ENCODE measurements at regions not wholly inside any gene's neighbourhood (a gene's known extent, or its start where the extent isn't known, plus 50 kb on each side); places are given as distances from the start of the nearest gene placed in this dataset.

DNA sequence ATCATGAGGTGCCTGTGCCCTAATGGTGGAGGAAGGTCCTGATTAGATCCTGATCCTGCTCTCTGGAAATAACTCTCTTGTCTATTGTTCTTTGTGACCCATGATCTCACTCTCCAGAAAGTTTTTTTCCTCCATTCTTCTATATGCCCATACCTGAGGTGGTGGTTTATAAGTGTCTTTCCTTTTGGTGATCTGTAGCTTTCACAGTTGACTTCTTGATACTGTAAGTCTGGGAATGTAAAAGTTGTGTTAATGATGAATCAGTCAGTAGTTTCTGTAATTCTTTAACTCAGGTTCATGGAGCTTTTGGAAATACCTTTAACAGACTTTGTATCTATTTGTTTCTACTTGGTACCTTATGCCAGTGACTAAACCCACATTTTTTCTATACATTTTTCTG, 444.0 kb upstream of the FLRT2 start:
- no peak for DNase-seq

DNA sequence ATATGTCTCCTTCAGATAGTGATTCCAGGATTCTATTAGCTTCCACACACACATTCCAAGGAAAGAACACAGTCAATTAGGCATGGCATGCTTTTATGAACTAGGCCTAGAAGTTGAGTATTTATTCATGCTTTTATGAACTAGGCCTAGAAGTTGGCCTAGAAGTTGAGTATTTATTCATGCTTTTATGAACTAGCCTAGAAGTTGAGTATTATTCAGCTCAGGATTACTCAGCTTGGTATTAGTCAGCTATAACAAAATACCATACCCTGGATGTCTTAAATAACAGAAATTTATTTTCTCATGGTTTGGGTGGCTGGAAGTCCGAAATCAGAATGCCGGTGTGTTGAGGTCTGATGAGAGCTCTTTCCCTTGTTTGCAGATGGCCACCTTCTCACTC, 442.7 kb upstream of the FLRT2 start:
- no peak for DNase-seq

DNA sequence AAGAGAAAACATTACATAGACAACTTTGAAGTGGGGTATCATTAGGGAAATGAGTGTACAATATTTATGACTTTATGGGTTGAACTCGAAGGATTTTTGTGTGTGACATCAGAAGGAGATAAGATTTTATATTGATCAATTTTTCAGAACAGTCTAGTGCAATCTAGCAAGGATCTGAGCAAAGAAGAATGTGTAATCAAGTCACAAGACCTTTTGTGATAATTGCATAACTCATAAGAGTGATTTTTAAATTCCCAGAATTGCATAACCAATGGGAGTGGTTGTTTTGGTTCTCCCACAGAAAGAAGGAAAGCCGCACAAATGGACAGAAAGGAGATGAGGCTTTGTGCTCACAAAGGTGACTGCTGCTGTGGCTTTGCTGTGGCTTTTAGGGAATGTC, 441.8 kb upstream of the FLRT2 start:
- DNase-seq = no peak

DNA sequence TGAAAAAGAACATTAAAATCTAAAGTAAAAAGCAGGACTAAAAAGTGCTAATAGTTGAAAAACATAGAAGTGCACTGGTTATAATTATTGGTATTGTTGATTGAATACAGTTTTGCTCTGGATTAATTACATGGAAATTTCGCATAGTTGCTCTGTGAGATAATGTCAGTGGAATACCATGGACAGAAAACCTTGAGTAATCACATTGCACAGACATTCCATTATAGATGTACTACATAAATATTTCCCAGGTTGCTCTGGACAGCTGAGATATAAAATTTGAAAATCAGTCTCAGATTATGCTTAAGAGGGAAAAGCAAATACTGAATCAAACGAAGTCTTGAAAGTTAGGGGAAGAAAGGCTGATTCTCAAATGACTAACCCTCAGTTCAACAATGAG, 439.3 kb upstream of the FLRT2 start:
- DNase-seq = no peak

DNA sequence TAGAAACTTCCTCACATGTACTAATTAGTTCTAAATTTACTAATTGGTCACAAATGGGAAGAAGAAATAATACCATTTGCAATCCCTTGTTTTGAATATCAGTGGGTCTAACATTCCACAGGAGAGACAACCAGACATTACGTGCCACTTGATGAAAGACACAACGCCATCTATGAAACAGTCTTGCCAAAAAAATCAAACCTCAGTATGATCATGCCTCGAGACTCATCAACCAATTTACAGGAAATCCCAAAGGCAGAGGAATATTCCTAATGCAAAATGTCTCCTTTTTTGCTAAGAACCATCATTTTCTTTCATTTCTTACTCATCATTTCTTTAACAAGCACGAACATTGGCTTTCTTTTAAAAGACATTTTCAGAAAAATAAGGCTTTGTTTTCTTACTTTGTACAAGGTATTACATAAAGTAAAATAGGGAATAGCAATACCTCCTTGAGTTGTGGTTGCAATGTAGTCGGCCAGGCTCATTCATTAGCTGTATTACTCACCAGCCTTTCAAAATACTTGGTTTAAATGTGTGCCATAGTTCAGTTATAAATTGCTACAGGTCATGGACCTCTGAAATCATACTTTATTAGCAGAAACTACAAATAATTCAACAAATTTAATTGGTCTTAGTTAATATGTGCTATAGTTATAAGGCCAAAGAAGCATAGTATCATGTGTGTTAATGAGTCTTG, 436.2 kb upstream of the FLRT2 start:
- DNase-seq = no peak

DNA sequence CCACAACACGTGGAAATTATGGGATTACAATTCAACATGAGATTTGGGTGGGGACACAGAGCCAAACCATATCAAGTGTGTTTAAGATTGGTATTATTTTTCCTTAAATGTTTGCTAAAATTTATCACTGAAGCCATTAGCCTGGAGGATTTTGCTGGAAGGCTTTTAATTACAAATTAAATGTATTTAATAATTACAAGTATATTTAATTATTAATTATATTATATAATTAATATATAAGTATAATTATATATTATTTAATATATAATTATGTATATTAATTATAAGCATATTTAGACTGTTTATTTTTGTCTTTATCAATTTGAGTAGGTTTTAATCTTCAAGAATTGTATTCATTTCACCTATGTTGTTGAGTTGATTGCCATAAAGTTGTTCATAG, 427.4 kb upstream of the FLRT2 start:
- DNase-seq = no peak

DNA sequence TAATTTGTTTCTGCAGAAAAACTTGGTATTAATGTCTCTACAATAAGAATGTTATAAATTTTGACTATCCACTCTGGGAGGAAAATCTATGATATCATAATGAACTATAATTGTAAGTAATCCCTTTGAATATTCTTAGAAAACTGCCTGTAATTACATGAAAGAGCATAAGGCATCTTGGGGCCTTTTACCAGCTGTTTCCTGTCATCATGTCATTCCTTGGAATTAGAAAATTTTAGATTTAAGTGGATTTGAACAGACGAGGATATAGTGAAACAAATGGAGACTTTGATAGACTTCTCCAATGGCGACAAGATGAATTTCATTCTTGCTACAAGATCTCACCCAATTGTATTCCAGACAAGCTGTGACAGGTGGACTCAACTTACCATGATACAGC, 423.4 kb upstream of the FLRT2 start:
- DNase-seq = no peak

DNA sequence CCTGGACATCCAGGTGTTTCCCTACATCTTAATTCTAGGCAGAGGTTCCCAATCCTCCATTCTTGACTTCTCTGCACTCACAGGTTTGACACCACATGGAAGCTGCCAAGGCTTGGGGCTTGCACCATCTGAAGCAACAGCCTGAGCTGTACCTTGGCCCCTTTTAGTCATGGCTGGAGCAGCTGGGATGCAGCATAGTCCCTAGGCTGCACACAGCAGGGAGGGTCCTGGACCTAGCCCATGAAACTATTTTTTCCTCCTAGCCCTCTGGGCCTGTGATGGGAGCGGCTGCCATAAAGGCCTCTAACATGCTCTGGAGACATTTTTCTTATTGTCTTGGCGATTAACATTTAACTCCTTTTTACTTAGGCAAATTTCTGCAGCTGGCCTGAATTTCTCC, 417.2 kb upstream of the FLRT2 start:
- no peak for DNase-seq

DNA sequence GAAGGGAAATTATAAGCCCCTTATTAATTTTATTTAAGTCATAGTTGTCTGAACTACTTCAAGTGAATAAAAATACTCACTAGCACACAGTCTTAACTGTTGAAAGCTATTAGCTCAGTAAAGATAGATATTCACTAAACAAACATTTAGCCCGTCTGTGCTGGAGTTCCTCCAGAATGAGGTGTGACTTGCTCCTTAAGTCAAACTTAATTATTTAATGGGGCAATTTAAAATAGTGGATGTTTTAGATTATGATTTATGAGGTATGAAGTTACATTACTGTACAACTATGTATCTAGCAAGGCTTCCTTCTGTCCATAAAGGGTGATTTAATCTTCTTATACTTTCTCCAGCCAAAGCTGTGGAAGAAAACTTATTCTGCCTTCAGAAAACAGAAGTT, 414.0 kb upstream of the FLRT2 start:
- no peak for DNase-seq

DNA sequence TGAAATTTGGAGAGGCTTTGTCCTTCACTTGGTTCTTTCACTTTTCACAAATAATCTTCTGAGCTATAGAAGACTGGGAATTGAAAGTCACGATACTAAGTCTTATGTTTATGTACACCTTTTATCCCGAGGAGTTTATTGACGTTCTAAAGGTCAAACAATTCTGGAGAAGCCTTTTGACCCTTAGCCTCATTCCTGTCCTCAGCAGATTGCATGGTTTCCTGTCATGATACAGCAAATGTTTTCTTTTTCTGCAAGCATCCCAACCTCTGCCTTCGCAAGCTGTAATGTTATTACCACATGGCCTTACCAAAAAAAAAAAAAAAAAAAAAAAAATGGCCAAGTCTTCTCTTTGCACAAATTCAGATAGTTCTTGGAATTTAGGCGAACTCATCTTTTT, 411.7 kb upstream of the FLRT2 start:
- DNase-seq = no peak

DNA sequence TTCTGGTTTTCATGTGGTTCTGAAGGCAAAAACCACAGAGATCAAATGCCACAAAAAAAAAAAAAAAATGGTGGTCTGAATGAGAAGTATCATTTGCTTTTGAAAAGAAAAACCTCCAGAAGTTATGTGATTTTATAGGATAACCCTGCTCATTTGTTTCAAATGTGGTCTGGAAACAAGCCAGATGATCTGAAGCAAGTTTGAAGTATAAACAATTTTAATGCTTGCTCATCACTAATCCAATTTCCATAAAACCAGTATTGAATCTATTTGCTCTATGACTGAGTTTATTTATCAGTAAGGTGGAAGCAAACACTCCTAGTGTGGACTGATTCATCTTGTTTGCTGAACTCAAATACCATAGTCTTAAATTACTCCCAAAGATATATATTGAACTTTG, 407.3 kb upstream of the FLRT2 start:
- no peak for DNase-seq

DNA sequence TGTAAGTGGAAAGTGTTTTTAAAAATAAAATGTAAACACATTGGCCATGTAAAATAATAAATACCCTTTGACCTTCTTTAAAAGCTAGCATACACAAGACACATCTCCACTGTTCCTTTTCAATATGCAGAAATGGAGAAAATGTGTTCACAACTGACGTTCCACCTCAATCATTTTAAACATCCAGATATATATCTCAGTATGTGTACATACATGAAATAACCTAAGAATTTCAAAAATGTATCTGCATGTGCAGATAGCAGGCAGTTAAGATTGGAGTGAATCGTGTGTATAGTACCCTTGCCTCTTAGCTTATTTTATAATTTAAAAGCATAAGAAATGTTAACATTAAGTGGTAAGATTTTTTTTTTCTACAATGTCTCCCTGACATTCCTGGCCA, 406.2 kb upstream of the FLRT2 start:
- no peak for DNase-seq

DNA sequence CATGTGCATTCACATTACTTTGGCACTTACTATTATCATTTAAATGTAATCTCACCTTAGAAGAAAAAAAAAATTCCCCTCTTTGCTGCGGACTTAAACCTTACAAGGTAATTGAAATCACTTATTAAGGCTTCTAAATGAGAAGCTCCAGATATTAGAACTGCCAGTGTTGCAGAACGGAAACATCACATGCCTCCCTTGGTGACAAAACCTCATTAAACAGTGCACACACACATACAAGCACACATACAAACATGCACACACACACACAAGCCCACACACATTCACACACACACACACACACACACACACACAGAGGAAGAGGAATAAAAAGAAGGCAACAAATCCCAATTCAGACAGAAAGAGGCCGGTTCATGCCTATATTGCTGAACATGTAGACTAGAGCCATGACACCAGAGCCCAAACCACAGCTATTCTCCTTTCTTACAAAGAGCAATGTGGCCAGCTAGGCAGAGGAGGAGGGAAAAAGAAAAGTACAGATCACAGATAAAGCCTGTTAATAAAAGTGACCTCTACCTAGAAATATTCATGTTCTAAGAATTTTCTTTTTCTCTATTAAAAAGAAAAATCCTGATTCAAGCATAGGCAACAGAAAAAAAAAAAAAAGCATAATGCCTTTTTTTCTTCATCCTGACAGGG, 405.2 kb upstream of the FLRT2 start:
- DNase-seq = no peak

DNA sequence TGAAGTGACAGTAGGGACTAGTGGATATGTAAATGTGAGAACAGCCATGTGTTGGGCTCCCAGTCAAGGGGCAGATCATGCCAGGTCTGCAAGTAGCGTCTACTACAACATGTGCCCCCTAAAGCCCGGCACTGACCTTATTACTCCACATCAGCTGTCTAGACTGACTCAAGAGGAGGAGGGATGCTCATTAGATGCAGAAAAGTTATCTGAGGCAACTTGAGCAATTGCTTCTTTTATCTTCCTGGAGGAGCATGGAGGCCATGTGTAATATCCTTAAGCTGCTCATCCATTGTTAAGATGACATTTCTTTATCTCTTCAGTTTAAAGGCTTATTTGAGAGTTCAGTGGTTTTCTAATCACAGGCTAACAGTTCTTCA, 404.7 kb upstream of the FLRT2 start:
- DNase-seq = no peak

DNA sequence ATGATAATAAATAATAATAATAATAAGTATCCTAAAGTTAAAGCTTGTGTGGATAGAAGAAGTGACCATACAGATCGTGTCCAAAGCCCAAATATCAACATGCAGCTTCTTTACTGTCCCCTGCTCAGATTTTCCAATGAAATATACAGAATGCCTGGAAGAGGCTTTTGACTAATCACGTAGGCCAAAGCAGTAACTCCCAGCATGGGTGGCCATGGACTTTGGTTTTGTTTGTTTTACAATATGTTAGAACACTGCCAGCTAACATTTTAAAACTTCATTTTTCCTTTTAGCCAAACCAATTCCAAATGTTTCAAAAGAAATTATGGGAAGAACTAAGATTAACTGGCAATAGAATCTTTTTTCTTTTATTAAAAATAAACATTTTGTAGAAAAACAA, 400.0 kb upstream of the FLRT2 start:
- no peak for DNase-seq

DNA sequence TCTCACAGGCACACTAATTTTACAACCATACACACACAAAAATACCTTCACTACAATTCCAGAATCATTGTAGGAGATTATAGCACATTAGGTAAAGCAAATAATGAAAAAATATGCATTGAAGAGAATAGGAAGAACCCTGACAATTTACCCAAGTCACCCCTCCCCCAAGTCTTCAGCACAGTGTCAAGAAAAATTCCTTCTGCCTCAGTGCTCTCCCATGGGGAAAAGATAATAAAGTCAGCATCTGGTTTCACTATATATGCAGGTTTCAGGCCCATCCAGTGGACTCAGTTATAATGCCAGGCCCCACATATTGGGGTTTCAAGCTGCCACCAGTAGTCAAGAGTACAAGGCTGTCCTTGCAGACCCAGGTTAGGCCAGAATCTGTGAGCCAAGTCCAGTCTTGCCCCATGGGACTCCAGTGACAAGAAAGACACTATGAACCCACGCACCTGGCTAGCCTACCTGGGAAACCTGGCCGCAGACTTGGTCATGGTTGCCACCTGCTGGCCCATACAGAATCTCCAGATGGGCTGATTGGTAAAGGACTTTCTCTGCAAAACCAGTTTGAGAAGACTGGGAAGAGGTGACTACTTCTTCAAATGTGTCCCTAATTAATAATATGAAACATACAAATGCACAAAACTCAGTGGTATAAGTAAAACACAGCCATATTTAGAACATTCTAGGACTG, 398.6 kb upstream of the FLRT2 start:
- no peak for DNase-seq

DNA sequence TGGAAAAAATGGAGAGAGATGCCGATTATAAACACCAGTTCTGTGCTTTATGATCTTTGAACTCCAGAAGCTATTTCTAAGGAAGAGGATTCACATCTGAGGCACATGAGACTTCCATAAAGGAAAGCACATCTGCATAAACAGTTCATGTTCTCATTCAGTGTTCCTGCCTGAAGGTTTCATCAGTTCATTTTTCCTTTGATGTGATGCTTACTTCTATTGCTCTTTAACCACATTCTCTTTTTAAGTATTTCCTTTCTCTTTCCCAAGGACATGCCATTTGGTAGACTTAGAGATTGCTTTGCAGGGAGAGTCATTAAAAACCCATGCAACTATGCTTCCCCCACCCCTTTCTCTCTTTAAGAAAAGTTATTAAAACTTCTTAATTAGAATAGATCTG, 387.0 kb upstream of the FLRT2 start:
- no peak for DNase-seq

DNA sequence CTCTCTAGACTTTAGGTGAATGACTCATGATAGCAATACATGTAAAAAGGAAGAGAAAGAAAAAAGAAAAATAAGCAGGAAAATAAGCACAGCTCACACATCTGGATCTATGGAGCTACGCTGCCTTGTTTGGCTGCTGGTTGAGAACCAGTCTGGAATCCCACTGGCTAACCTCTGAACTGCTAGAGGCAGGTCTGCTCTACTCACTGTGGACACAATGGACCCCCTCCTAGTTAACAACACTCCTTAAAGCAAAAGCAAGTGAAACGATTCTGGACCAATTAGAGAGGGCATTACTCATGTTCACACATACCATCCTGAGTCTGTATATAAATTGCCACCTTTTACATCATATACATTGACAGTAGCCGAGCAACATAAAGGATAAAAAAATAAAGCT, 383.2 kb upstream of the FLRT2 start:
- DNase-seq = no peak

DNA sequence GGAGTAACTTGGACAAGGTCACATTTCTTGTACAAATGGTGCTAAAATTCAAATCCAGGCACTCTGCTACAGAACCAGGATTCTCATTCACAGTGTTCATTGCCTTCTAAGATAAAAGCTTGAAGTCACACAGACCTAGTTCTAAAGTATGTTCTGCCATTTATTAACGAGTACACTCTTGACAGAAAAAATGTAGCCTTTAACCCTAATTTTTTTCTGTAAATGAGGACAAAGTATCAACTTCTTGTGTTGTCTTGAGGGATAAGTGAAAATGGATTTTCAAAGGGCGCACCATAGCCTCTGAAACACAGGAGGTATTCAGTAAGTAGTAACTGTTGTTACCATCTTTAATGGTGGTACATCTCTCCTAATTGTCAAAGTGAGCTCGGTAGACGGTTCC, 379.8 kb upstream of the FLRT2 start:
- no peak for DNase-seq

DNA sequence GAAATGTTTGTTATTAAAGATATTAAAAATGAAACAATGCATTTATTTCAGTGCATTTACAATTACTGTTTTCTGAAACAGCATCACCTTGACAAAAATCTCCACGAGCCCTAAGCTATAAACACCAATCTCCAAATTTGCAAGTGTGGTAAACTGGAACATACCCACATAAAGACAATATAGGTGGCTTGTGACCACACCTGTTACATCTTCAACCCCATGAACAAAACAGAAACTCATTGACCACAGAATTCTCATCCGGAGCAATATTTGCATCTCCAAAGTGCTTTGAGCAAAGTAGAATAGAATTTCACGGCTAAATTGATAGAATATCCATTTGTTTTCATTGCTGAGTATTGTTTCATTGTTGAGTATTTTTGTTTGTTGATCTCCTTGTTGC, 375.2 kb upstream of the FLRT2 start:
- DNase-seq = no peak

DNA sequence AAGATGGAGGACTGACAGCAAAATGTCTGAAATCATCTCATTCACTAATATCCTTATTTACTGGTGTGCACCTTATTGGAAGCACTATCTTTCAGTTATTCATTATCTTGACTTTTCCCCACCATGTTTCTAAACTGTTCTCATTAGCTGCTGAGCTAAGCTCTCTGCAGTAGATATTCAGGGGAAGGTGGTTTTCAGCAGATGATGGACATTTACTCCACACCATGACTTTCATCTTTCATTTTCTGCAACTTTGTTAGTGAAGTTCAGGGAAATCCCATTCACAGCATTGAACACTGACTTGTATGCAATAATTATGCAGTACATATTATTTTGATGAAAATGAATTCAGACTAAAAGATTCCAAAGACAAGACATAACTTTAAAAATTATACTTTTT, 373.6 kb upstream of the FLRT2 start:
- no peak for DNase-seq

DNA sequence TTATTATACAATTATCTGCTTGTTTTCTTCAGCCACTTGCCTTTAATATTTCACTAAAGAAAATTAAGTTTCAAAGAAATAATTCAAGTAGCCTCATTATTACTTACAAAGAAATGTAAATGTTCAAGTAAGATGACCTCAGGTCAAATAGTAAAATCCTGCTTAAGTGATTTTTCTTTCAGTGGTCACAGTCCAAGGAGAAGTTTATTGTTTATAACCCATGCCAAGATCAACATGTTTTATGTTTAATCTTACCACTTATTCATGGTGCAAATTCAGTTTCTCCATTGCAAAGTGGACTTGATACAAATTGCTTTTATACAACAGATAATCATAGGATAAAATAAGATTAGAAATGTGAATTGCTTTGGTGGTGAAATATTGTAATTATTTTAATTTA, 370.2 kb upstream of the FLRT2 start:
- DNase-seq = no peak

DNA sequence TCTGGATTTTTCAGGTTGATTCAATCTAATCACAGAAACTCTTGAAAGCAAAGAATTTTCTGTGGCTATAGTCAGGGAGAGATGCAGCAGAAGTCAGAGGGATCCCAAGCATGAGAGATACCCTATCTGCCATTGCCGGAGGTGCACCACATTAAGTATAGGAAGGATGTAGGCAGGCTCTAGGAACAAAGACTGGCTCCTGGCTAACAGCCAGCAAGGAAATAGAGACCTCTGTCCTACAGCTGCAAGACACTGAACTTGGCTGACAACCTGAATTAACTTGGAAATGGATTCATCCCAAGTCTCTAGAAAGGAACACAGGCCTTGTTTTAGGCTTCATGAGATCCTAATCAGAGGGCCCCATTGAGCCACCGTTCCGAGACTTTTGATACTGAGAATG, 364.9 kb upstream of the FLRT2 start:
- DNase-seq = no peak

DNA sequence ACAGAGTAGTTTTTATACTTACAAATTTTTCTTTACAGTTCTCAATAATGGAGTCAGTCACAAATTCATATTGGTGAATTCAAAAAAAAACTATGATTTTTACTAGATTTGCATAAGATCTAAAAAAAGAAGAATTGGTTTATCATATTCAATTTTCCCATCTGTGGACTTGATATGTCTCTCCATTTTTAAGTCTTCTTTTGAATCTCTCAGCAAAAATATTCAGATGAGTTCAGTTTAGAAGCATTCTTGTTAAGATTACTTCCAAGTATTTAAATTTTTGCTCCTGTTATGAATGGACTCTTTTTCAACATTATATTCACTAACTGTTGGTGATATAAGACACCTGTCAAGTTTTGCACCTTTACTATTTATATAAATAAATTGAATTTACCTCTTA, 360.6 kb upstream of the FLRT2 start:
- no peak for DNase-seq

Data from left kidney (tissue), 1 donor.